ENCODE measurements at regions not wholly inside any gene's neighbourhood (a gene's known extent, or its start where the extent isn't known, plus 50 kb on each side); places are given as distances from the start of the nearest gene placed in this dataset.
"Not testable (repeated sequence)": the region's sequence is repeated elsewhere in the genome, so short reads cannot be mapped to it uniquely, and the experiment has no call there.

DNA sequence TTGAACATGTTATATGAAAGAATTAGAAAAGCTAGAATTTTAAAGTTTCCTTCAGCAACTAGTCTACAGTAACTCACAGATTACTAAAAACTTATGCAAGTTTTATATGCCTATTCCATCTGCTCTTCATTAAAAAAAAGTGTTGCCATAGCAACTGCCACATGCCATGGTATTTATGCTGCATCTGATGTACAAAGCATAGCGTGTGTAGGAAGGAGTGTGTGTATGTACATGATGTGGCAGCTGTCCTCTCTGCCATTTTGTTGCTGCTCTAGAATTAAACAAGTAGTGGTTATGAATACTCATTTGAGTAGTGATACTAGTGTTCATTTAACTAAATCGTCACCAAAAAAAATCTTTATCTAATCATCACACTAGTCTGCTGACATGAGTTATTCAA, 593.5 kb downstream of the CETN3 start:
- no peak for TF ChIP-seq CSDC2 (CRISPR knock-in tag; IDR thresholded peaks at IDR 0.05)
- TF ChIP-seq POU6F1 (CRISPR knock-in tag; IDR thresholded peaks at IDR 0.05; ENCODE audit: borderline replicate concordance, low read depth): no peak
- TF ChIP-seq ZNF565 (CRISPR knock-in tag; conservative IDR thresholded peaks at IDR 0.05; ENCODE audit: low read depth): no peak
- TF ChIP-seq SNAI2 (CRISPR knock-in tag; IDR thresholded peaks at IDR 0.05): no peak
- no peak for TF ChIP-seq ARNTL (CRISPR knock-in tag; IDR thresholded peaks at IDR 0.05; ENCODE audit: borderline replicate concordance, low read depth)
- no peak for TF ChIP-seq PPARA (CRISPR knock-in tag; IDR thresholded peaks at IDR 0.05; ENCODE audit: borderline replicate concordance)
- TF ChIP-seq, protein P1, sequence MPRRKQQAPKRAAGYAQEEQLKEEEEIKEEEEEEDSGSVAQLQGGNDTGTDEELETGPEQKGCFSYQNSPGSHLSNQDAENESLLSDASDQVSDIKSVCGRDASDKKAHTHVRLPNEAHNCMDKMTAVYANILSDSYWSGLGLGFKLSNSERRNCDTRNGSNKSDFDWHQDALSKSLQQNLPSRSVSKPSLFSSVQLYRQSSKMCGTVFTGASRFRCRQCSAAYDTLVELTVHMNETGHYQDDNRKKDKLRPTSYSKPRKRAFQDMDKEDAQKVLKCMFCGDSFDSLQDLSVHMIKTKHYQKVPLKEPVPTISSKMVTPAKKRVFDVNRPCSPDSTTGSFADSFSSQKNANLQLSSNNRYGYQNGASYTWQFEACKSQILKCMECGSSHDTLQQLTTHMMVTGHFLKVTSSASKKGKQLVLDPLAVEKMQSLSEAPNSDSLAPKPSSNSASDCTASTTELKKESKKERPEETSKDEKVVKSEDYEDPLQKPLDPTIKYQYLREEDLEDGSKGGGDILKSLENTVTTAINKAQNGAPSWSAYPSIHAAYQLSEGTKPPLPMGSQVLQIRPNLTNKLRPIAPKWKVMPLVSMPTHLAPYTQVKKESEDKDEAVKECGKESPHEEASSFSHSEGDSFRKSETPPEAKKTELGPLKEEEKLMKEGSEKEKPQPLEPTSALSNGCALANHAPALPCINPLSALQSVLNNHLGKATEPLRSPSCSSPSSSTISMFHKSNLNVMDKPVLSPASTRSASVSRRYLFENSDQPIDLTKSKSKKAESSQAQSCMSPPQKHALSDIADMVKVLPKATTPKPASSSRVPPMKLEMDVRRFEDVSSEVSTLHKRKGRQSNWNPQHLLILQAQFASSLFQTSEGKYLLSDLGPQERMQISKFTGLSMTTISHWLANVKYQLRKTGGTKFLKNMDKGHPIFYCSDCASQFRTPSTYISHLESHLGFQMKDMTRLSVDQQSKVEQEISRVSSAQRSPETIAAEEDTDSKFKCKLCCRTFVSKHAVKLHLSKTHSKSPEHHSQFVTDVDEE (CRISPR knock-in tag; IDR thresholded peaks at IDR 0.05): no peak
- no peak for TF ChIP-seq ZFP30 (CRISPR knock-in tag; IDR thresholded peaks at IDR 0.05)
- no peak for TF ChIP-seq OSR1 (CRISPR knock-in tag; IDR thresholded peaks at IDR 0.05)
- TF ChIP-seq ZNF8 (CRISPR knock-in tag; IDR thresholded peaks at IDR 0.05): no peak
- no peak for TF ChIP-seq ZC3H10 (CRISPR knock-in tag; IDR thresholded peaks at IDR 0.05)
- no peak for TF ChIP-seq RARB (CRISPR knock-in tag; IDR thresholded peaks at IDR 0.05)
- no peak for ATAC-seq

- ATAC-seq: not testable (repeated sequence)
Observed at GRCh38 chr5:89800735-89801134, 608.8 kb downstream of the CETN3 start.

DNA sequence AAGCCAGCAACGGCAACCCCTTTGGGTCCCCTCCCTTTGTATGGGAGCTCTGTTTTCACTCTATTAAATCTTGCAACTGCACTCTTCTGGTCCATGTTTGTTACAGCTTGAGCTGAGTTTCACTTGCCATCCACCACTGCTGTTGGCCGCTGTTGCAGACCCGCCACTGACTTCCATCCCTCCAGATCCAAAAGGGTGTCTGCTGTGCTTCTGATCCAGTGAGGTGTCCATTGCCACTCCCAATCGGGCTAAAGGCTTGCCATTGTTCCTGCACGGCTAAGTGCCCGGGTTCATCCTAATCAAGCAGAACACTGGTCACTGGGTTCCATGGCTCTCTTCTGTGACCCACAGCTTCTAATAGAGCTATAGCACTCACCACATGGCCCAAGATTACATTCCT, 615.1 kb downstream of the CETN3 start:
- ATAC-seq: not testable (repeated sequence)

DNA sequence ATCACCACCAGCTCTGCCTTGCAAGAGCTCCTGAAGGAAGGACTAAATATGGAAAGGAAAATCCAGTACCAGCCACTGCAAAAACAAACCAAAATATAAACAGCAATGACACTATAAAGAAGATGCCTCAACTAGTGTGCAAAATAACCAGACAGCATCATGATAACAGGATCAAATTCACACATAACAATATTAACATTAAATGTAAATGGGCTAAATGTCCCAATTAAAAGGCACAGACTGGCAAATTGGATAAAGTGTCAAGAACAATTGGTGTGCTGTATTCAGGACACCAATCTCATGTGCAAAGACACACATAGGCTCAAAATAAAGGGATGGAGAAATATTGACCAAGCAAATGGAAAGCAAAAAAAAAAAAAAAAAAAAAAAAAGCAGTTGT, 629.8 kb downstream of the CETN3 start:
- ATAC-seq: not testable (repeated sequence)

DNA sequence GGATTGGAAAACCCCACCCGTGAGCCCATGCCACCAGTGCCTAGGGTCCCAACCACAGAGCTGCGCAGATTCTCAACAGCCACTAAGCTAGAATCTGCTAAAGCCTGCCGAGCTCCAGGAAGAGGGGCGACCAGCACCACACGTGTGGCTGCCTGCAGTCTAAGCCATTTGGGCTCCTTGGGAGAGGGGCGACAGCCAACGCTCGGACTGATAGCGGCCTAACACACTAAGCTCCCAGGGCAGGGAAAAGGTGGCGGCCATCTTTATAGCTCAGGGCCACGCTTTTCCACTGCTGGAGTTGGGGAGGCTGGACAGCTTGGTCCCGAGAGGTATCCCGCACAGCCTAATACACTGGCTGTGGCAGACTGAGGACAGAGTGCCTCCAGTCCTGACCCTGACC, 631.8 kb downstream of the CETN3 start:
- TF ChIP-seq CSDC2 (CRISPR knock-in tag; IDR thresholded peaks at IDR 0.05) (no peak), ISL1 (CRISPR knock-in tag; IDR thresholded peaks at IDR 0.05) (no peak), ZFP30 (CRISPR knock-in tag; IDR thresholded peaks at IDR 0.05) (no peak), CREB5 (CRISPR knock-in tag; IDR thresholded peaks at IDR 0.05; ENCODE audit: low read depth) (no peak), ZFP3 (CRISPR knock-in tag; IDR thresholded peaks at IDR 0.05) (no peak), ZNF565 (CRISPR knock-in tag; conservative IDR thresholded peaks at IDR 0.05; ENCODE audit: low read depth) (no peak), PPARA (CRISPR knock-in tag; IDR thresholded peaks at IDR 0.05; ENCODE audit: borderline replicate concordance) (no peak), ESRRG (CRISPR knock-in tag; IDR thresholded peaks at IDR 0.05) (no peak), CSRNP3 (CRISPR knock-in tag; IDR thresholded peaks at IDR 0.05) (no peak), PATZ1 (CRISPR knock-in tag; IDR thresholded peaks at IDR 0.05; ENCODE audit: borderline replicate concordance) (no peak), SNAI2 (CRISPR knock-in tag; IDR thresholded peaks at IDR 0.05) (no peak), ZNF8 (CRISPR knock-in tag; IDR thresholded peaks at IDR 0.05) (no peak), TCF4 (CRISPR knock-in tag; IDR thresholded peaks at IDR 0.05; ENCODE audit: borderline replicate concordance) (no peak)
- TF ChIP-seq, protein P1 (CRISPR knock-in tag; IDR thresholded peaks at IDR 0.05): no peak
- ATAC-seq: no peak
